ENCODE measurements at regions not wholly inside any gene's neighbourhood (a gene's known extent, or its start where the extent isn't known, plus 50 kb on each side); places are given as distances from the start of the nearest gene placed in this dataset.

DNA sequence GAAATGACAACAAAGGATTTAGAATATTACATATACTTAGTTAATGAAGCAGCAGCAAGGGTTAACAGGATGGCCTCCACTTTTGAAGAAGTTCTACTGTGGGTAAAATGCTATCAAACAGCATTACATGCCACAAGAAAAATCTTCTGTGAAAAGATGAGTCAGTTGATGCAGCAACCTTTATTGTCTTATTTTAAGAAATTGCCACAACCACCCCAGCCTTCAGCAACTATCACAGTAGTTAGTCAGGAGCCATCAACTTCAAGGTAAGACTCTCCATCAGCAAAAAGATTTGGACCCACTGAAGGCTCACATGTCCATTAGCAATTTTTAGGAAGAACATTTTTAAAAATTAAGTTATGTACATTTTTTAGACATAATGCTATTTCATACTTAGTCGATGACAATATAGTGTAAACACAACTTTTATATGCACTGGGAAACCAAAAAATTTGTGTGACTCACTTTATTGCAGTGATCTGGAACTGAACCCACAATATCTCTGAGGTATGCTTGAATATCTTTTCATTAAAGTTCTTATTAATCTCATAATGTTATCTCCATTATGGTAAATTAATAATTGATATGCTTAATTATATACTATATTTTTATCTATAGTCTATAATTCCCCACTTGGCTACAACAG is 81.2 kb downstream of the SPCS3 start:
- FAIRE-seq: no peak
- no peak for DNase-seq (ENCODE audit: low spot score)
- TF ChIP-seq, protein P1, sequence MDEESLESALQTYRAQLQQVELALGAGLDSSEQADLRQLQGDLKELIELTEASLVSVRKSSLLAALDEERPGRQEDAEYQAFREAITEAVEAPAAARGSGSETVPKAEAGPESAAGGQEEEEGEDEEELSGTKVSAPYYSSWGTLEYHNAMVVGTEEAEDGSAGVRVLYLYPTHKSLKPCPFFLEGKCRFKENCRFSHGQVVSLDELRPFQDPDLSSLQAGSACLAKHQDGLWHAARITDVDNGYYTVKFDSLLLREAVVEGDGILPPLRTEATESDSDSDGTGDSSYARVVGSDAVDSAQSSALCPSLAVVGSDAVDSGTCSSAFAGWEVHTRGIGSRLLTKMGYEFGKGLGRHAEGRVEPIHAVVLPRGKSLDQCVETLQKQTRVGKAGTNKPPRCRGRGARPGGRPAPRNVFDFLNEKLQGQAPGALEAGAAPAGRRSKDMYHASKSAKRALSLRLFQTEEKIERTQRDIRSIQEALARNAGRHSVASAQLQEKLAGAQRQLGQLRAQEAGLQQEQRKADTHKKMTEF (CRISPR knock-in tag; IDR thresholded peaks at IDR 0.05): no peak
- TF ChIP-seq MIXL1 (CRISPR knock-in tag; IDR thresholded peaks at IDR 0.05) (no peak), ZNF747 (CRISPR knock-in tag; IDR thresholded peaks at IDR 0.05; ENCODE audit: borderline replicate concordance) (no peak), RBM22 (optimal IDR thresholded peaks at IDR 0.05; ENCODE audit: low read length) (no peak), CAMTA2 (CRISPR knock-in tag; IDR thresholded peaks at IDR 0.05; ENCODE audit: borderline replicate concordance) (no peak)
- TF ChIP-seq, protein P2, sequence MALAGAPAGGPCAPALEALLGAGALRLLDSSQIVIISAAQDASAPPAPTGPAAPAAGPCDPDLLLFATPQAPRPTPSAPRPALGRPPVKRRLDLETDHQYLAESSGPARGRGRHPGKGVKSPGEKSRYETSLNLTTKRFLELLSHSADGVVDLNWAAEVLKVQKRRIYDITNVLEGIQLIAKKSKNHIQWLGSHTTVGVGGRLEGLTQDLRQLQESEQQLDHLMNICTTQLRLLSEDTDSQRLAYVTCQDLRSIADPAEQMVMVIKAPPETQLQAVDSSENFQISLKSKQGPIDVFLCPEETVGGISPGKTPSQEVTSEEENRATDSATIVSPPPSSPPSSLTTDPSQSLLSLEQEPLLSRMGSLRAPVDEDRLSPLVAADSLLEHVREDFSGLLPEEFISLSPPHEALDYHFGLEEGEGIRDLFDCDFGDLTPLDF (CRISPR knock-in tag; IDR thresholded peaks at IDR 0.05): no peak

More for the DNA sequence above, 81.2 kb downstream of the SPCS3 start:
- CTCF ChIA-PET (ENCODE audit: low intra/inter-chr PET ratio, low total read pairs): no interaction called here
- Histone ChIP-seq H4K20me1 (ENCODE audit: insufficient read depth, low read length) (no peaks in the 10 kb centered on the region), H3K27ac (ENCODE audit: extremely low read length, insufficient read depth, low read length) (no peak overlapping the region), H3K4me1 (ENCODE audit: insufficient read depth, low read length) (no peaks in the 10 kb centered on the region), H3K27me3 (ENCODE audit: control insufficient read depth in 1 of 2, insufficient read depth in 2 of 2, low read length in 2 of 2) (no peaks in the 10 kb centered on the region), H3K79me2 (ENCODE audit: insufficient read depth, low read length) (no peaks in the 10 kb centered on the region), H3K4me3 (replicated peaks in 1 of 3; ENCODE audit: insufficient read depth in 1 of 3, low read depth in 2 of 3, low read length in 3 of 3) (no peak overlapping the region), H2AFZ (ENCODE audit: low read length) (no peak overlapping the region), H3K9ac (ENCODE audit: insufficient read depth, low read depth, low read length) (no peak overlapping the region), H3K9me3 (ENCODE audit: low read length) (no peaks in the 10 kb centered on the region), H3K4me2 (ENCODE audit: low read depth, low read length) (no peak overlapping the region), H3K36me3 (replicated peaks in 1 of 2; ENCODE audit: control insufficient read depth in 1 of 2, insufficient read depth in 2 of 2, low read length in 2 of 2) (no peaks in the 10 kb centered on the region)
- ATAC-seq: no peak
- in situ Hi-C loops (cut with HindIII; ENCODE audit: extremely low pct_ligation_motif_present, low pct_unique_long_range_greater_than_20kb) (no loop called here), intact Hi-C loops (cut with micrococcal nuclease; ENCODE audit: unreplicated experiment) (no loop called here)
- 0% methylated on average over 1 of the region's 1 CpG for WGBS (ENCODE audit: low lambda C conversion rate)
- POLR2A ChIA-PET: no interaction called here
- no TSS peak for BruUV-seq (replicated peaks)
